OCI-LY7 (cell line): ENCODE measurements at regions not wholly inside any gene's neighbourhood (a gene's known extent, or its start where the extent isn't known, plus 50 kb on each side); places are given as distances from the start of the nearest gene placed in this dataset.

Experiments
- BruUV-seq: library from RNA; stranded (reverse); fragments of 400-500 nt; replicated peaks from 2 replicates; lab custom pipeline; 2021; lab: Mats Ljungman, UMichigan
- CTCF ChIA-PET: fragments of 300-600 bp; sonication (Branson Sonifier 250); formaldehyde crosslinking; loops from one replicate; lab custom pipeline; 2022; ENCODE audit warnings: antibody characterized with exemption; ENCODE audit not compliant: unreplicated experiment; lab: Charles Lee
- POLR2A ChIA-PET: fragments of 300-600 bp; sonication (Branson Sonifier 250); formaldehyde crosslinking; loops from one replicate; lab custom pipeline; 2022; ENCODE audit warnings: antibody characterized with exemption; lab: Charles Lee
- DNase-seq: peaks from one replicate; pipeline ENCODE4 v3.0.0-alpha.2; 2015; ENCODE audit warnings: low spot score
- H2AFZ ChIP-seq: fragments of 200-600 bp; sonication (generic), shearing (Covaris generic); 2 replicates; pipeline ENCODE4 v1.6.1; 2014; ENCODE audit warnings: mild to moderate bottlenecking, antibody characterized with exemption, low read length, moderate library complexity
- H3K27ac ChIP-seq: fragments of 200-600 bp; sonication (generic); 2 replicates; pipeline ENCODE4 v1.5.1; 2014; ENCODE audit warnings: mixed run types, low read depth, mild to moderate bottlenecking, moderate library complexity, low read length, inconsistent platforms; ENCODE audit not compliant: poor library complexity, severe bottlenecking
- H3K36me3 ChIP-seq: fragments of 200-600 bp; sonication (generic); 2 replicates; pipeline ENCODE4 v1.6.1; 2014; ENCODE audit warnings: mild to moderate bottlenecking, antibody characterized with exemption, low read length, moderate library complexity, mixed read lengths; ENCODE audit not compliant: insufficient read depth
- H3K4me1 ChIP-seq: fragments of 200-600 bp; sonication (generic); 2 replicates; pipeline ENCODE4 v1.5.1; 2014; ENCODE audit warnings: mild to moderate bottlenecking, low read length; ENCODE audit not compliant: insufficient read depth, poor library complexity, severe bottlenecking
- H3K4me2 ChIP-seq: fragments of 200-600 bp; sonication (generic); 2 replicates; pipeline ENCODE4 v1.6.1; 2014; ENCODE audit warnings: mild to moderate bottlenecking, low read length
- H3K4me3 ChIP-seq: fragments of 200-600 bp; sonication (generic); 2 replicates; pipeline ENCODE4 v1.5.1; 2014; ENCODE audit warnings: mild to moderate bottlenecking, low read depth, low read length; ENCODE audit not compliant: poor library complexity, severe bottlenecking
- H3K79me2 ChIP-seq: fragments of 200-600 bp; sonication (generic); 2 replicates; pipeline ENCODE4 v1.6.1; 2016; ENCODE audit warnings: low read depth, mild to moderate bottlenecking, low read length, moderate library complexity, mixed read lengths; ENCODE audit not compliant: insufficient read depth
- H3K9me2 ChIP-seq: fragments of 200-600 bp; sonication (generic); 2 replicates; pipeline ENCODE4 v1.6.1; 2016; ENCODE audit warnings: mild to moderate bottlenecking, low read length, mixed read lengths; ENCODE audit not compliant: insufficient read depth
- H3K9me3 ChIP-seq: fragments of 200-600 bp; sonication (generic); 2 replicates; pipeline ENCODE4 v1.6.1; 2014; ENCODE audit warnings: mild to moderate bottlenecking, mixed run types, low read length, mixed read lengths
- H4K20me1 ChIP-seq: fragments of 200-600 bp; sonication (generic); 2 replicates; pipeline ENCODE4 v1.6.1; 2014; ENCODE audit warnings: mild to moderate bottlenecking, antibody characterized with exemption, low read length, moderate library complexity, mixed read lengths; ENCODE audit not compliant: insufficient read depth
- CTCF ChIP-seq: fragments of 200-600 bp; sonication (generic); conservative IDR thresholded peaks from 2 replicates; pipeline ENCODE4 v1.5.1; 2014; ENCODE audit warnings: mild to moderate bottlenecking, antibody characterized with exemption, low read length, moderate library complexity, mixed read lengths
- EZH2phosphoT487 ChIP-seq: fragments of 200-600 bp; sonication (generic); IDR thresholded peaks from 2 replicates; pipeline ENCODE4 v1.6.1; 2018; ENCODE audit warnings: low read depth, borderline replicate concordance, mild to moderate bottlenecking, mixed run types, antibody characterized with exemption, low read length, moderate library complexity, mixed read lengths
- intact Hi-C: fragments of 100-400 bp; cut with micrococcal nuclease; formaldehyde crosslinking; loops from one replicate; pipeline ENCODE4 v1.10.0; 2022; ENCODE audit not compliant: unreplicated experiment

GRCh38 chr11:70024773-70025045 is 53.4 kb upstream of the ANO1 start:
- intact Hi-C loops, result no loop called here
- BruUV-seq, result no TSS peak
- Histone ChIP-seq H3K4me1 (no peaks in the 10 kb centered on the region), H2AFZ (no peak overlapping the region), H3K9me3 (no peaks in the 10 kb centered on the region), H3K27ac (no peak overlapping the region), H3K4me3 (no peak overlapping the region), H3K9me2 (no peaks in the 10 kb centered on the region), H4K20me1 (no peaks in the 10 kb centered on the region), H3K79me2 (no peaks in the 10 kb centered on the region), H3K4me2 (no peak overlapping the region), H3K36me3 (no peaks in the 10 kb centered on the region)
- POLR2A ChIA-PET, result no interaction called here
- DNase-seq, result no peak
- CTCF ChIA-PET, result no interaction called here
- TF ChIP-seq CTCF (no peak), EZH2phosphoT487 (no peak)

- intact Hi-C loops, result no loop called here
- Histone ChIP-seq H3K4me3 (no peak overlapping the region), H3K9me2 (no peaks in the 10 kb centered on the region), H3K4me1 (no peaks in the 10 kb centered on the region), H3K4me2 (no peak overlapping the region), H3K36me3 (no peaks in the 10 kb centered on the region), H3K27ac (no peak overlapping the region), H3K79me2 (no peaks in the 10 kb centered on the region), H3K9me3 (no peaks in the 10 kb centered on the region), H2AFZ (no peak overlapping the region), H4K20me1 (no peaks in the 10 kb centered on the region)
- DNase-seq, result no peak
- CTCF ChIA-PET, result no interaction called here
- POLR2A ChIA-PET, result no interaction called here
- no peak for TF ChIP-seq CTCF
- TF ChIP-seq EZH2phosphoT487, result no peak
- BruUV-seq, result no TSS peak
Measured at GRCh38 chr11:70025308-70025707, 52.8 kb upstream of the ANO1 start.

GRCh38 chr11:70026012-70026411 is 52.1 kb upstream of the ANO1 start:
- Histone ChIP-seq H3K27ac (no peak overlapping the region), H3K4me3 (no peak overlapping the region), H3K9me2 (no peaks in the 10 kb centered on the region), H3K36me3 (no peaks in the 10 kb centered on the region), H2AFZ (no peak overlapping the region), H4K20me1 (no peaks in the 10 kb centered on the region), H3K79me2 (no peaks in the 10 kb centered on the region), H3K4me1 (no peaks in the 10 kb centered on the region), H3K4me2 (no peak overlapping the region), H3K9me3 (no peaks in the 10 kb centered on the region)
- CTCF ChIA-PET, result no interaction called here
- BruUV-seq, result no TSS peak
- TF ChIP-seq CTCF (no peak), EZH2phosphoT487 (no peak)
- DNase-seq, result no peak
- intact Hi-C loops, result no loop called here
- POLR2A ChIA-PET, result no interaction called here
